Breast epithelium (tissue), 4 donors: ENCODE measurements at regions not wholly inside any gene's neighbourhood (a gene's known extent, or its start where the extent isn't known, plus 50 kb on each side); places are given as distances from the start of the nearest gene placed in this dataset.

Experiments used
- DNase-seq, 2 donors: peaks; one replicate each; pipeline ENCODE4 v3.0.0-alpha.2; 2019; ENCODE audit warnings: low spot score in 2 of 2
- H3K27ac ChIP-seq, 2 donors: fragments of 200-600 bp; sonication (generic) in 1 of 2; one replicate each; pipeline ENCODE4 v1.5.1; 2016 to 2019; ENCODE audit warnings: mild to moderate bottlenecking in 1 of 2
- H3K27me3 ChIP-seq, 2 donors: fragments of 200-600 bp; sonication (generic) in 1 of 2; one replicate each; pipeline versions ENCODE4 v1.5.1 to v1.6.0; 2017 to 2019; ENCODE audit warnings: control low read depth in 1 of 2, mild to moderate bottlenecking in 1 of 2
- H3K36me3 ChIP-seq: fragments of 200-600 bp; one replicate; pipeline ENCODE4 v1.5.1; 2019
- H3K4me1 ChIP-seq, 2 donors: fragments of 200-600 bp; sonication (generic); one replicate each; pipeline ENCODE4 v1.5.1; 2016 to 2019; ENCODE audit warnings: control low read depth in 1 of 2
- H3K4me3 ChIP-seq, 3 donors: fragments of 200-600 bp; sonication (generic); 1 replicate in 2 of 3; 2 replicates in 1 of 3; pipeline ENCODE4 v1.5.1; 2016 to 2019; ENCODE audit warnings: mild to moderate bottlenecking in 3 of 3, moderate library complexity in 2 of 3
- H3K9me3 ChIP-seq, 2 donors: fragments of 200-600 bp; sonication (generic) in 1 of 2; one replicate each; pipeline ENCODE4 v1.5.1; 2016 to 2019; ENCODE audit warnings: control low read depth in 1 of 2
- POLR2A ChIP-seq: fragments of 450-650 bp; IDR thresholded peaks from one replicate; pipeline ENCODE4 v1.6.1; 2016; ENCODE audit warnings: antibody characterized with exemption, mild to moderate bottlenecking, moderate library complexity
- POLR2AphosphoS5 ChIP-seq, 3 donors: sonication (generic); formaldehyde crosslinking; IDR thresholded peaks; one replicate each; pipeline ENCODE4 v1.6.1; 2017; ENCODE audit warnings: antibody characterized with exemption in 3 of 3
- intact Hi-C: fragments of 100-400 bp; cut with DNase I; formaldehyde crosslinking; loops from one replicate; pipeline ENCODE4 v1.15.1; 2023; ENCODE audit warnings: low total_unique reads
- TF ChIP-seq, protein P1 (sequence below), 3 donors: fragments of 450-650 bp; IDR thresholded peaks; one replicate each; pipeline ENCODE4 v1.5.1; 2016 to 2017; ENCODE audit warnings: antibody characterized with exemption in 3 of 3, mild to moderate bottlenecking in 3 of 3, moderate library complexity in 3 of 3

DNA sequence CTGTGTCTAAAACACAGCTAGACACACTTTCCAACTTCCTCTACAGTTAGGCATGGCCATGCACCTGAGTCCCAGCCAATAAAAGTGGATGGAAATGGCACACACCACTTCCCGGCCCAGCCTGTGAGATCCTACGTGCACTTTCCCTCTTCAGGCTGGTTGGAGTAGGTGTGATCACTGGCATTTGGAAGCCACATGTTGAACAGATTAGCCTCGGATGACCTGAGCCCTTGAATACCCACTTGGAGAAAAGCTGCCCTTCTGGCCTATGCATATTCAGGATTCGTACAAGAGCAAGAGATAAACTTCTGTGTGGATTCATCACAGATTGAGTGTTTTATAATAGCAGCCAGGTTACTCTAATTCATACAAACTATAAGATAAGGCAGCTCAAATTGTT, 359.0 kb upstream of the SLC30A5 start:
- DNase-seq, result no peak
- intact Hi-C loops, result no loop called here
- H3K36me3 ChIP-seq, result no peaks in the 10 kb centered on the region
- no peaks in the 10 kb centered on the region for H3K27me3 ChIP-seq
- H3K27ac ChIP-seq, result no peak overlapping the region
- no peak overlapping the region for H3K4me3 ChIP-seq
- H3K4me1 ChIP-seq, result no peaks in the 10 kb centered on the region
- TF ChIP-seq, protein P1, sequence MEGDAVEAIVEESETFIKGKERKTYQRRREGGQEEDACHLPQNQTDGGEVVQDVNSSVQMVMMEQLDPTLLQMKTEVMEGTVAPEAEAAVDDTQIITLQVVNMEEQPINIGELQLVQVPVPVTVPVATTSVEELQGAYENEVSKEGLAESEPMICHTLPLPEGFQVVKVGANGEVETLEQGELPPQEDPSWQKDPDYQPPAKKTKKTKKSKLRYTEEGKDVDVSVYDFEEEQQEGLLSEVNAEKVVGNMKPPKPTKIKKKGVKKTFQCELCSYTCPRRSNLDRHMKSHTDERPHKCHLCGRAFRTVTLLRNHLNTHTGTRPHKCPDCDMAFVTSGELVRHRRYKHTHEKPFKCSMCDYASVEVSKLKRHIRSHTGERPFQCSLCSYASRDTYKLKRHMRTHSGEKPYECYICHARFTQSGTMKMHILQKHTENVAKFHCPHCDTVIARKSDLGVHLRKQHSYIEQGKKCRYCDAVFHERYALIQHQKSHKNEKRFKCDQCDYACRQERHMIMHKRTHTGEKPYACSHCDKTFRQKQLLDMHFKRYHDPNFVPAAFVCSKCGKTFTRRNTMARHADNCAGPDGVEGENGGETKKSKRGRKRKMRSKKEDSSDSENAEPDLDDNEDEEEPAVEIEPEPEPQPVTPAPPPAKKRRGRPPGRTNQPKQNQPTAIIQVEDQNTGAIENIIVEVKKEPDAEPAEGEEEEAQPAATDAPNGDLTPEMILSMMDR (IDR thresholded peaks at IDR 0.05), result no peak
- TF ChIP-seq POLR2A, result no peak
- no peak for TF ChIP-seq POLR2AphosphoS5 (IDR thresholded peaks at IDR 0.05)
- no peaks in the 10 kb centered on the region for H3K9me3 ChIP-seq

- Histone ChIP-seq H3K27ac (no peak overlapping the region), H3K9me3 (no peaks in the 10 kb centered on the region), H3K27me3 (no peaks in the 10 kb centered on the region), H3K4me3 (no peak overlapping the region), H3K36me3 (no peaks in the 10 kb centered on the region), H3K4me1 (no peaks in the 10 kb centered on the region)
- intact Hi-C loops, result no loop called here
- TF ChIP-seq POLR2AphosphoS5 (IDR thresholded peaks at IDR 0.05) (no peak), POLR2A (no peak)
- TF ChIP-seq, protein P1 (IDR thresholded peaks at IDR 0.05), result no peak
- DNase-seq, result no peak
Measured at GRCh38 chr5:68738236-68738635, 355.6 kb upstream of the SLC30A5 start.

GRCh38 chr5:68738841-68739240, 355.0 kb upstream of the SLC30A5 start:
- no peaks in the 10 kb centered on the region for H3K4me1 ChIP-seq

DNA sequence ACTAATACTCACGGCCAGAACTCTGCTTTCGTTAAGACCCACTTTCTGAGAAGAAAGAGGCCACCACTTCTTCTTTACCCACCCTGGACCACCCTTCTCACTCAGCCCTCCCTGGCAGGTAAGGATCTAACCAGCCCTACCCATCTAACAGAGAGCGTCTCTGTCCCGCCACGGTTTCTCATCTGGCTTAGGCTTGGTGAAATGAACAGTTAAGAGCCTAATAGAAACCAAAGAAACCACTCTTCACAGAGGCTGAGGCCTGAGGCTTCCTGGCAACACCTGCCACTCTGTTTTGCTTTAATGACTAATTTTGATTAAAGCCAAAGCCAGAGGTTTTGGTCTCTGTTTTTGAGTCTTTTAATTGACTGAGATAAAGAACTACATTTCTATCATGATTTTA, 354.1 kb upstream of the SLC30A5 start:
- peak overlapping the region; percentile 63 to 65 for H3K27ac ChIP-seq
- DNase-seq, result no peak
- TF ChIP-seq, protein P1 (IDR thresholded peaks at IDR 0.05), result no peak
- TF ChIP-seq POLR2AphosphoS5 (IDR thresholded peaks at IDR 0.05) (no peak), POLR2A (no peak)

More at GRCh38 chr5:68738841-68739240, 355.0 kb upstream of the SLC30A5 start:
- Histone ChIP-seq H3K27me3 (no peaks in the 10 kb centered on the region), H3K9me3 (no peaks in the 10 kb centered on the region), H3K36me3 (no peaks in the 10 kb centered on the region), H3K4me3 (no peak overlapping the region), H3K27ac (peak overlapping the region in 1 of 2 donors; percentile 65)
- TF ChIP-seq POLR2AphosphoS5 (IDR thresholded peaks at IDR 0.05) (no peak), POLR2A (no peak)
- TF ChIP-seq, protein P1 (IDR thresholded peaks at IDR 0.05), result no peak
- no peak for DNase-seq
- intact Hi-C loops, result no loop called here

DNA sequence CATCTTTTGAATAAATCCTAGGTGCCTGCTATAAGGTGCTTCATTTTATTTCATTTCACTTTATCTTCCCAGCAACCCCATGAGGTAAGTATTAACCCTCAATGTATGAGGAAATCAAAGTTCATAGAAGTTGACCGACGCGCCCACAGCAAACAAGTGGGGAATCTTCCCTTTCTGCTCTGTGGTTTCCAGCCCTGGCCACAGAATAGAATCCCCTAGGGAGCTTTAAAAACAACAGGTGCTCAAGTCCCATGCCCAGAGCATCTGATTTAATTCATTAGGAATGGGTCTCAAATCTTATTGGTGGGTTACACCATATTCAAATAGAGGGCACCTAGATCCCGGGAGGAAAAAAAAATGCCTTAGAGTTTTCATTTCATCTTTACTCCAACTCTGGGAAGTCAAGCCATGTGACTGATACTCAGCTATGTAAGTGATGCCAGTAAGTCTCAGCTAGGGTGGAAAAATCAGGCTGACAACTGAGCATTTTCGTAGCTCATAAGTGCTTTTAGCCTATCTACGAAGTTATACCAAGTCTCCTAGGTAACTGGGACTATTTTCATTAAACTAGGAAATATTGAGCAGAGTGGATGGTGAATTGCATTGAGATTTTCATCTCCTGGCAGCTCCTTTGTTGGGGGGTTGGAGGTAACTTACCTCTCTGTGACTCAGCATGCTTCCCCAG, 353.4 kb upstream of the SLC30A5 start:
- TF ChIP-seq, protein P1 (IDR thresholded peaks at IDR 0.05), result no peak
- no peak for TF ChIP-seq POLR2A
- no peak for TF ChIP-seq POLR2AphosphoS5 (IDR thresholded peaks at IDR 0.05)
- no peaks in the 10 kb centered on the region for H3K36me3 ChIP-seq
- intact Hi-C loops, result no loop called here

More for the DNA sequence above, 354.1 kb upstream of the SLC30A5 start:
- Histone ChIP-seq H3K4me3 (no peak overlapping the region), H3K27me3 (no peaks in the 10 kb centered on the region), H3K36me3 (no peaks in the 10 kb centered on the region), H3K9me3 (no peaks in the 10 kb centered on the region), H3K4me1 (no peaks in the 10 kb centered on the region)
- intact Hi-C loops, result no loop called here

More for the DNA sequence above, 353.4 kb upstream of the SLC30A5 start:
- H3K9me3 ChIP-seq, result no peaks in the 10 kb centered on the region
- H3K27ac ChIP-seq, result peak overlapping the region; percentile 65 to 75
- H3K4me1 ChIP-seq, result no peaks in the 10 kb centered on the region
- H3K27me3 ChIP-seq, result no peaks in the 10 kb centered on the region
- no peak overlapping the region for H3K4me3 ChIP-seq
- no peak for DNase-seq
